Endothelial cell of umbilical vein (primary cell): ENCODE measurements at regions not wholly inside any gene's neighbourhood (a gene's known extent, or its start where the extent isn't known, plus 50 kb on each side); places are given as distances from the start of the nearest gene placed in this dataset.

Source experiments
- BruUV-seq: library from RNA; stranded (reverse); fragments of 400-500 nt; replicated peaks from 2 replicates; lab custom pipeline; 2021; lab: Mats Ljungman, UMichigan
- CTCF ChIA-PET: fragments of 300-600, 350-600 bp; sonication (Branson Sonifier 250); formaldehyde crosslinking; loops from one replicate; lab custom pipeline; 2021; ENCODE audit warnings: antibody characterized with exemption, inconsistent platforms; lab: Charles Lee
- POLR2A ChIA-PET: fragments of 300-600, 350-600 bp; sonication (Branson Sonifier 250); formaldehyde crosslinking; loops from one replicate; lab custom pipeline; 2021; ENCODE audit warnings: antibody characterized with exemption, inconsistent platforms; lab: Charles Lee
- DNase-seq: peaks from one replicate; pipeline ENCODE4 v3.0.0-alpha.2; 2011; ENCODE audit warnings: low read depth, low spot score
- FAIRE-seq: peaks from 2 replicates; lab custom pipeline; 2011; peaks lifted over from hg19 to GRCh38; lab: Jason Lieb, UNC
- H2AFZ ChIP-seq: 2 replicates; pipeline ENCODE4 v1.6.0; 2012; ENCODE audit warnings: low read depth, low read length, control low read depth, inconsistent platforms
- H3K27ac ChIP-seq: 2 replicates; pipeline ENCODE4 v1.5.1; 2011; ENCODE audit warnings: low read depth, mild to moderate bottlenecking, control low read depth, low read length, moderate library complexity; ENCODE audit not compliant: insufficient read depth
- H3K27me3 ChIP-seq, 2 experiments: 2 replicates each; pipeline versions ENCODE4 v1.6.0 to v1.6.1; 2011; ENCODE audit warnings: low read length in 2 of 2, mixed read lengths in 1 of 2; ENCODE audit not compliant: control insufficient read depth in 2 of 2, insufficient read depth in 2 of 2
- H3K36me3 ChIP-seq, 2 experiments: 2 replicates in 1 of 2; 3 replicates in 1 of 2; pipeline ENCODE4 v1.5.1; 2011; ENCODE audit warnings: low read length in 2 of 2, mild to moderate bottlenecking in 1 of 2, moderate library complexity in 1 of 2; ENCODE audit not compliant: control insufficient read depth in 2 of 2, insufficient read depth in 2 of 2; ENCODE audit errors: extremely low read depth in 1 of 2
- H3K4me1 ChIP-seq: 3 replicates; pipeline ENCODE4 v1.5.1; 2011; ENCODE audit warnings: mild to moderate bottlenecking, low read length; ENCODE audit not compliant: control insufficient read depth, insufficient read depth; ENCODE audit errors: extremely low read depth
- H3K4me2 ChIP-seq: 2 replicates; pipeline ENCODE4 v1.6.1; 2011; ENCODE audit warnings: low read length, control low read depth, mixed read lengths; ENCODE audit not compliant: insufficient read depth
- H3K4me3 ChIP-seq, 3 experiments: fragments of 200-600 bp in 1 of 3; sonication (generic), shearing (Covaris generic) in 1 of 3; replicated peaks in 1 of 3; 2 replicates each; pipeline ENCODE4 v1.5.1; 2011 to 2016; ENCODE audit warnings: control low read depth in 3 of 3, low read length in 3 of 3, mild to moderate bottlenecking in 2 of 3, inconsistent platforms in 1 of 3, low read depth in 1 of 3, moderate library complexity in 1 of 3; ENCODE audit not compliant: insufficient read depth in 1 of 3
- H3K79me2 ChIP-seq: 2 replicates; pipeline ENCODE4 v1.6.0; 2012; ENCODE audit warnings: low read length, inconsistent platforms; ENCODE audit not compliant: control insufficient read depth, insufficient read depth
- H3K9ac ChIP-seq: replicated peaks from 2 replicates; pipeline ENCODE3; 2011; ENCODE audit warnings: low read length, control low read depth; ENCODE audit not compliant: insufficient read depth; ENCODE audit errors: extremely low read depth
- H3K9me1 ChIP-seq: replicated peaks from 3 replicates; pipeline ENCODE4 v1.6.0; 2011; ENCODE audit warnings: mild to moderate bottlenecking, low read length; ENCODE audit not compliant: control insufficient read depth, insufficient read depth; ENCODE audit errors: extremely low read depth
- H3K9me3 ChIP-seq: replicated peaks from 2 replicates; pipeline ENCODE4 v1.5.1; 2012; ENCODE audit warnings: low read length, inconsistent platforms; ENCODE audit not compliant: control insufficient read depth, insufficient read depth
- H4K20me1 ChIP-seq: replicated peaks from 2 replicates; pipeline ENCODE3; 2011; ENCODE audit warnings: mild to moderate bottlenecking, low read length; ENCODE audit not compliant: control insufficient read depth, insufficient read depth; ENCODE audit errors: extremely low read depth
- FOS ChIP-seq: IDR thresholded peaks from 2 replicates; pipeline ENCODE4 v1.6.1; 2011; ENCODE audit warnings: mild to moderate bottlenecking, low read length, moderate library complexity, borderline replicate concordance; ENCODE audit not compliant: insufficient read depth
- GATA2 ChIP-seq: IDR thresholded peaks from 2 replicates; pipeline ENCODE4 v1.7.0; 2011; ENCODE audit warnings: low read depth, mild to moderate bottlenecking, moderate library complexity, mixed read lengths, low read length; ENCODE audit not compliant: insufficient read length, insufficient read depth
- JUN ChIP-seq: IDR thresholded peaks from 2 replicates; pipeline ENCODE4 v1.6.1; 2011; ENCODE audit warnings: borderline replicate concordance, low read depth; ENCODE audit not compliant: insufficient read length, insufficient read depth
- MYC ChIP-seq: IDR thresholded peaks from one replicate; pipeline ENCODE4 v1.6.1; 2011; ENCODE audit warnings: mild to moderate bottlenecking, low read depth, low read length
- POLR2A ChIP-seq: IDR thresholded peaks from 2 replicates; pipeline ENCODE4 v1.6.1; 2012; ENCODE audit warnings: low read depth, mild to moderate bottlenecking, control low read depth, low read length
- POLR2AphosphoS5 ChIP-seq: IDR thresholded peaks from 2 replicates; pipeline ENCODE4 v1.6.1; 2012; ENCODE audit warnings: low read depth, mild to moderate bottlenecking, control low read depth, low read length, moderate library complexity; ENCODE audit not compliant: insufficient read depth
- dilution Hi-C: fragments of 300-500 bp; cut with MboI; formaldehyde crosslinking; loops from one replicate; pipeline ENCODE4 v1.15.0; 2019; ENCODE audit warnings: low sequenced_read_pairs; ENCODE audit not compliant: extremely low pct_ligation_motif_present
- intact Hi-C: fragments of 100-400 bp; cut with micrococcal nuclease; formaldehyde crosslinking; loops from one replicate; pipeline ENCODE4 v1.10.0; 2022
- TF ChIP-seq, protein P1 (sequence below), 2 donors: IDR thresholded peaks; 1 replicate in 1 of 2; 2 replicates in 1 of 2; pipeline ENCODE4 v1.5.1; 2011; ENCODE audit warnings: low read length in 2 of 2, mild to moderate bottlenecking in 2 of 2, moderate library complexity in 2 of 2, control low read depth in 1 of 2, inconsistent platforms in 1 of 2, low read depth in 1 of 2; ENCODE audit not compliant: insufficient read depth in 1 of 2; ENCODE audit errors: extremely low read depth in 1 of 2
- TF ChIP-seq, protein P2 (sequence below): IDR thresholded peaks from 2 replicates; pipeline ENCODE4 v1.6.1; 2011; ENCODE audit not compliant: insufficient read depth, insufficient read length

DNA sequence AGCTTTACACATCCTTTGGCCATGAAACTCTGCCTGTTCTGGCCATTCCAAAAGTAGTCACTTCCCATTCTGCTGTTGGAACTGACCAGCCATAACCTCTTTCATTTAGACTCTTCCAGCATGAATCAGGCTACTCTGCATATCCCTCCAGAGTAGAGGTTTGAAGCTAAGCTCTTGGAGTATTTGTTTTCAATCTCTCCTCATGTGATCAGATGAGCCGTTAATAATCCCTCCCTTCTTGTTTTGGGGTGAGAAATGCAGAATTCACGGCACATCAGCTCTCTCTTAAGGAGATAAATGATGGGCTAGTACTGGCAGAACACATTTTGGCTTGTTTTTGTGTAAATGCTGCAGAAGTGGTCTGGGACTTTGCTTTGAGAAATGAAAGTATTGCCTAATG lies 519.9 kb downstream of the PCDH17 start:
- BruUV-seq = no TSS peak
- H3K4me3 ChIP-seq = no peak overlapping the region
- no peaks in the 10 kb centered on the region for H3K4me1 ChIP-seq
- TF ChIP-seq FOS (no peak), POLR2AphosphoS5 (no peak), GATA2 (no peak), POLR2A (no peak), JUN (no peak), MYC (no peak)
- TF ChIP-seq, protein P1, sequence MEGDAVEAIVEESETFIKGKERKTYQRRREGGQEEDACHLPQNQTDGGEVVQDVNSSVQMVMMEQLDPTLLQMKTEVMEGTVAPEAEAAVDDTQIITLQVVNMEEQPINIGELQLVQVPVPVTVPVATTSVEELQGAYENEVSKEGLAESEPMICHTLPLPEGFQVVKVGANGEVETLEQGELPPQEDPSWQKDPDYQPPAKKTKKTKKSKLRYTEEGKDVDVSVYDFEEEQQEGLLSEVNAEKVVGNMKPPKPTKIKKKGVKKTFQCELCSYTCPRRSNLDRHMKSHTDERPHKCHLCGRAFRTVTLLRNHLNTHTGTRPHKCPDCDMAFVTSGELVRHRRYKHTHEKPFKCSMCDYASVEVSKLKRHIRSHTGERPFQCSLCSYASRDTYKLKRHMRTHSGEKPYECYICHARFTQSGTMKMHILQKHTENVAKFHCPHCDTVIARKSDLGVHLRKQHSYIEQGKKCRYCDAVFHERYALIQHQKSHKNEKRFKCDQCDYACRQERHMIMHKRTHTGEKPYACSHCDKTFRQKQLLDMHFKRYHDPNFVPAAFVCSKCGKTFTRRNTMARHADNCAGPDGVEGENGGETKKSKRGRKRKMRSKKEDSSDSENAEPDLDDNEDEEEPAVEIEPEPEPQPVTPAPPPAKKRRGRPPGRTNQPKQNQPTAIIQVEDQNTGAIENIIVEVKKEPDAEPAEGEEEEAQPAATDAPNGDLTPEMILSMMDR (IDR thresholded peaks at IDR 0.05; ENCODE audit: extremely low read depth in 1 of 2, insufficient read depth in 1 of 2, low read depth in 1 of 2, low read length in 2 of 2) = no peak
- TF ChIP-seq, protein P2, sequence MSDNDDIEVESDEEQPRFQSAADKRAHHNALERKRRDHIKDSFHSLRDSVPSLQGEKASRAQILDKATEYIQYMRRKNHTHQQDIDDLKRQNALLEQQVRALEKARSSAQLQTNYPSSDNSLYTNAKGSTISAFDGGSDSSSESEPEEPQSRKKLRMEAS = no peak
- intact Hi-C loops (no loop called here), dilution Hi-C loops (no loop called here)
- no peaks in the 10 kb centered on the region for H4K20me1 ChIP-seq
- ChIA-PET CTCF (no interaction called here), POLR2A (no interaction called here)
- H3K79me2 ChIP-seq = no peaks in the 10 kb centered on the region
- no peak for FAIRE-seq
- H3K9ac ChIP-seq = no peak overlapping the region
- H3K9me1 ChIP-seq = no peaks in the 10 kb centered on the region
- no peaks in the 10 kb centered on the region for H3K9me3 ChIP-seq
- H3K27ac ChIP-seq = no peak overlapping the region
- H3K36me3 ChIP-seq = no peaks in the 10 kb centered on the region
- H3K27me3 ChIP-seq = no peaks in the 10 kb centered on the region
- H2AFZ ChIP-seq = no peak overlapping the region
- DNase-seq = no peak
- no peak overlapping the region for H3K4me2 ChIP-seq
